ENCODE measurements at regions not wholly inside any gene's neighbourhood (a gene's known extent, or its start where the extent isn't known, plus 50 kb on each side); places are given as distances from the start of the nearest gene placed in this dataset.

DNA sequence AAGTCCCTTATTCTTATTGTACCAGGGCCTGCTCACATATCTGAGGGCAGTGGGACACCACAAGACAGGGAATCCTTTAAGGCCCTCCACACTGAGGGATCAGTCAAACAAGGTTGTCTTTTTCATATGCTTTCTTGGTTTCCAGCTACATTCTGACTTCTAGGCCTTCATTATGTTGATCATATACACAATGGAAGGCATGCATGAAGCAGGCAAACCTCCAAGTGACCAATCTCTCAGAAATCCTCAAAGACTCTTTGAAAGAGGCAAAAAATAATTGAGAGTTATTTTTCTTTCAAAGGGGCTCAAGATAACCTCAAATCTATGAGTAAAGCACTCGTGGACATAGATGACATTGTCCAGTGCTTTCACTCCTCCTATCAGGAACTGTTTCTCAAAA lies 1195.9 kb upstream of the ACO1 start:
- no peak for TF ChIP-seq RFX5 (IDR thresholded peaks at IDR 0.05; ENCODE audit: low read depth, low read length)
- no peak for TF ChIP-seq CEBPB (IDR thresholded peaks at IDR 0.05; ENCODE audit: low read depth, low read length)
- no peak for TF ChIP-seq CTCF (conservative IDR thresholded peaks at IDR 0.05; ENCODE audit: low read depth, low read length)
- TF ChIP-seq, protein P1, sequence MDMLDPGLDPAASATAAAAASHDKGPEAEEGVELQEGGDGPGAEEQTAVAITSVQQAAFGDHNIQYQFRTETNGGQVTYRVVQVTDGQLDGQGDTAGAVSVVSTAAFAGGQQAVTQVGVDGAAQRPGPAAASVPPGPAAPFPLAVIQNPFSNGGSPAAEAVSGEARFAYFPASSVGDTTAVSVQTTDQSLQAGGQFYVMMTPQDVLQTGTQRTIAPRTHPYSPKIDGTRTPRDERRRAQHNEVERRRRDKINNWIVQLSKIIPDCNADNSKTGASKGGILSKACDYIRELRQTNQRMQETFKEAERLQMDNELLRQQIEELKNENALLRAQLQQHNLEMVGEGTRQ (IDR thresholded peaks at IDR 0.05; ENCODE audit: low read depth, low read length): no peak
- TF ChIP-seq POLR2A (IDR thresholded peaks at IDR 0.05; ENCODE audit: low read depth, low read length): no peak
- no peak for TF ChIP-seq RAD21 (IDR thresholded peaks at IDR 0.05; ENCODE audit: low read length)
- no peak for TF ChIP-seq NFE2L2 (IDR thresholded peaks at IDR 0.05; ENCODE audit: low read depth, low read length)
- TF ChIP-seq FOS (IDR thresholded peaks at IDR 0.05; ENCODE audit: low read depth, low read length): no peak
- no peak for TF ChIP-seq BHLHE40 (IDR thresholded peaks at IDR 0.05; ENCODE audit: low read depth, low read length)
- no peak for TF ChIP-seq CHD1 (IDR thresholded peaks at IDR 0.05; ENCODE audit: low read depth, low read length)
- TF ChIP-seq SMC3 (IDR thresholded peaks at IDR 0.05; ENCODE audit: low read depth, low read length): no peak
- TF ChIP-seq, protein P2, sequence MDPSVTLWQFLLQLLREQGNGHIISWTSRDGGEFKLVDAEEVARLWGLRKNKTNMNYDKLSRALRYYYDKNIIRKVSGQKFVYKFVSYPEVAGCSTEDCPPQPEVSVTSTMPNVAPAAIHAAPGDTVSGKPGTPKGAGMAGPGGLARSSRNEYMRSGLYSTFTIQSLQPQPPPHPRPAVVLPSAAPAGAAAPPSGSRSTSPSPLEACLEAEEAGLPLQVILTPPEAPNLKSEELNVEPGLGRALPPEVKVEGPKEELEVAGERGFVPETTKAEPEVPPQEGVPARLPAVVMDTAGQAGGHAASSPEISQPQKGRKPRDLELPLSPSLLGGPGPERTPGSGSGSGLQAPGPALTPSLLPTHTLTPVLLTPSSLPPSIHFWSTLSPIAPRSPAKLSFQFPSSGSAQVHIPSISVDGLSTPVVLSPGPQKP (IDR thresholded peaks at IDR 0.05; ENCODE audit: borderline replicate concordance, low read depth, low read length): no peak
- TF ChIP-seq MAZ (IDR thresholded peaks at IDR 0.05; ENCODE audit: borderline replicate concordance, low read depth, low read length): no peak
